ENCODE measurements at regions not wholly inside any gene's neighbourhood (a gene's known extent, or its start where the extent isn't known, plus 50 kb on each side); places are given as distances from the start of the nearest gene placed in this dataset.

GRCh38 chr6:156190270-156190669 is 586.9 kb upstream of the ARID1B start:
- Mint-ChIP-seq H3K9me3 (no peaks in the 10 kb centered on the region), H3K4me3 (no peak overlapping the region), H3K27ac (no peak overlapping the region), H3K36me3 (no peaks in the 10 kb centered on the region), H3K4me1 (no peaks in the 10 kb centered on the region), H3K27me3 (ENCODE audit: insufficient read depth, low read depth) (no peaks in the 10 kb centered on the region)
- no peaks in the 10 kb centered on the region for H3F3A ChIP-seq (ENCODE audit: low read depth)
- no peaks in the 10 kb centered on the region for H3K9me3 ChIP-seq (ENCODE audit: low read depth)
- no peaks in the 10 kb centered on the region for H4K20me1 ChIP-seq (ENCODE audit: low read depth)
- H3K27me3 ChIP-seq, result no peaks in the 10 kb centered on the region
- H3K4me2 ChIP-seq, result no peak overlapping the region
- no peak for TF ChIP-seq CTCF (IDR thresholded peaks at IDR 0.05)
- TF ChIP-seq EZH2phosphoT487 (IDR thresholded peaks at IDR 0.05), result no peak
- TF ChIP-seq EZH2 (IDR thresholded peaks at IDR 0.05), result no peak
- no peaks in the 10 kb centered on the region for H3K79me2 ChIP-seq (ENCODE audit: low read depth)
- no peak overlapping the region for H3K9ac ChIP-seq
- DNase-seq (ENCODE audit: low spot score), result no peak
- H2AFZ ChIP-seq (replicated peaks), result no peak overlapping the region
- H3K27ac ChIP-seq, result no peak overlapping the region
- no peaks in the 10 kb centered on the region for H3K36me3 ChIP-seq
- H3K4me3 ChIP-seq, result no peak overlapping the region
- H3K4me1 ChIP-seq, result no peaks in the 10 kb centered on the region

- no peaks in the 10 kb centered on the region for H3K9me3 ChIP-seq (ENCODE audit: low read depth)
- no peak overlapping the region for H3K4me3 ChIP-seq
- Mint-ChIP-seq H3K36me3 (no peaks in the 10 kb centered on the region), H3K4me3 (no peak overlapping the region), H3K27ac (no peak overlapping the region), H3K27me3 (ENCODE audit: insufficient read depth, low read depth) (no peaks in the 10 kb centered on the region), H3K9me3 (no peaks in the 10 kb centered on the region), H3K4me1 (no peaks in the 10 kb centered on the region)
- H4K20me1 ChIP-seq (ENCODE audit: low read depth), result no peaks in the 10 kb centered on the region
- H3K4me1 ChIP-seq, result no peaks in the 10 kb centered on the region
- TF ChIP-seq EZH2phosphoT487 (IDR thresholded peaks at IDR 0.05) (no peak), EZH2 (IDR thresholded peaks at IDR 0.05) (no peak), CTCF (IDR thresholded peaks at IDR 0.05) (no peak)
- H3K27me3 ChIP-seq, result no peaks in the 10 kb centered on the region
- no peaks in the 10 kb centered on the region for H3K36me3 ChIP-seq
- no peak for DNase-seq (ENCODE audit: low spot score)
- no peaks in the 10 kb centered on the region for H3K79me2 ChIP-seq (ENCODE audit: low read depth)
- H3K27ac ChIP-seq, result no peak overlapping the region
- H3K4me2 ChIP-seq, result no peak overlapping the region
- no peak overlapping the region for H3K9ac ChIP-seq
- no peak overlapping the region for H2AFZ ChIP-seq (replicated peaks)
- no peaks in the 10 kb centered on the region for H3F3A ChIP-seq (ENCODE audit: low read depth)
Measured at GRCh38 chr6:156189714-156190113, 587.5 kb upstream of the ARID1B start.

- Mint-ChIP-seq H3K27me3 (ENCODE audit: insufficient read depth, low read depth) (no peaks in the 10 kb centered on the region), H3K27ac (no peak overlapping the region), H3K4me1 (no peaks in the 10 kb centered on the region), H3K36me3 (no peaks in the 10 kb centered on the region), H3K9me3 (no peaks in the 10 kb centered on the region), H3K4me3 (no peak overlapping the region)
- no peaks in the 10 kb centered on the region for H3K27me3 ChIP-seq
- no peak overlapping the region for H3K4me2 ChIP-seq
- no peaks in the 10 kb centered on the region for H4K20me1 ChIP-seq (ENCODE audit: low read depth)
- no peak overlapping the region for H3K9ac ChIP-seq
- H3K9me3 ChIP-seq (ENCODE audit: low read depth), result no peaks in the 10 kb centered on the region
- DNase-seq (ENCODE audit: low spot score), result no peak
- no peak overlapping the region for H3K4me3 ChIP-seq
- no peak overlapping the region for H3K27ac ChIP-seq
- H3K36me3 ChIP-seq, result no peaks in the 10 kb centered on the region
- H3K4me1 ChIP-seq, result no peaks in the 10 kb centered on the region
- H2AFZ ChIP-seq (replicated peaks), result no peak overlapping the region
- TF ChIP-seq CTCF (IDR thresholded peaks at IDR 0.05) (no peak), EZH2 (IDR thresholded peaks at IDR 0.05) (no peak), EZH2phosphoT487 (IDR thresholded peaks at IDR 0.05) (no peak)
- no peaks in the 10 kb centered on the region for H3F3A ChIP-seq (ENCODE audit: low read depth)
- no peaks in the 10 kb centered on the region for H3K79me2 ChIP-seq (ENCODE audit: low read depth)
Measured at GRCh38 chr6:156189195-156189594, 588.0 kb upstream of the ARID1B start.

GRCh38 chr6:156185113-156185512 is 592.1 kb upstream of the ARID1B start:
- H3K4me1 Mint-ChIP-seq, result peaks cover 6% of the 10 kb centered on the region
- no peaks in the 10 kb centered on the region for H3K36me3 Mint-ChIP-seq
- H3K27ac Mint-ChIP-seq, result no peak overlapping the region
- no peaks in the 10 kb centered on the region for H4K20me1 ChIP-seq (ENCODE audit: low read depth)
- H3K36me3 ChIP-seq, result no peaks in the 10 kb centered on the region
- no peak overlapping the region for H3K9ac ChIP-seq
- no peaks in the 10 kb centered on the region for H3K4me1 ChIP-seq
- no peaks in the 10 kb centered on the region for H3K79me2 ChIP-seq (ENCODE audit: low read depth)
- H2AFZ ChIP-seq (replicated peaks), result no peak overlapping the region
- no peak for DNase-seq (ENCODE audit: low spot score)
- H3K27me3 ChIP-seq, result no peaks in the 10 kb centered on the region
- no peaks in the 10 kb centered on the region for H3F3A ChIP-seq (ENCODE audit: low read depth)
- H3K27ac ChIP-seq, result no peak overlapping the region
- H3K9me3 Mint-ChIP-seq, result no peaks in the 10 kb centered on the region
- no peak for TF ChIP-seq EZH2 (IDR thresholded peaks at IDR 0.05)
- no peak overlapping the region for H3K4me3 Mint-ChIP-seq
- no peak overlapping the region for H3K4me3 ChIP-seq
- H3K4me2 ChIP-seq, result no peak overlapping the region
- H3K9me3 ChIP-seq (ENCODE audit: low read depth), result no peaks in the 10 kb centered on the region
- H3K27me3 Mint-ChIP-seq (ENCODE audit: insufficient read depth, low read depth), result peaks cover 2% of the 10 kb centered on the region

All from neural progenitor cell (in vitro differentiated cells).